H4 (cell line): ENCODE measurements at regions not wholly inside any gene's neighbourhood (a gene's known extent, or its start where the extent isn't known, plus 50 kb on each side); places are given as distances from the start of the nearest gene placed in this dataset.

Experiments used
- DNase-seq: peaks from one replicate; pipeline ENCODE4 v3.0.0-alpha.2; 2015; ENCODE audit warnings: low spot score

- no peak for DNase-seq
Measured at GRCh38 chr1:60598041-60598910, 484.1 kb upstream of the NFIA start.

DNA sequence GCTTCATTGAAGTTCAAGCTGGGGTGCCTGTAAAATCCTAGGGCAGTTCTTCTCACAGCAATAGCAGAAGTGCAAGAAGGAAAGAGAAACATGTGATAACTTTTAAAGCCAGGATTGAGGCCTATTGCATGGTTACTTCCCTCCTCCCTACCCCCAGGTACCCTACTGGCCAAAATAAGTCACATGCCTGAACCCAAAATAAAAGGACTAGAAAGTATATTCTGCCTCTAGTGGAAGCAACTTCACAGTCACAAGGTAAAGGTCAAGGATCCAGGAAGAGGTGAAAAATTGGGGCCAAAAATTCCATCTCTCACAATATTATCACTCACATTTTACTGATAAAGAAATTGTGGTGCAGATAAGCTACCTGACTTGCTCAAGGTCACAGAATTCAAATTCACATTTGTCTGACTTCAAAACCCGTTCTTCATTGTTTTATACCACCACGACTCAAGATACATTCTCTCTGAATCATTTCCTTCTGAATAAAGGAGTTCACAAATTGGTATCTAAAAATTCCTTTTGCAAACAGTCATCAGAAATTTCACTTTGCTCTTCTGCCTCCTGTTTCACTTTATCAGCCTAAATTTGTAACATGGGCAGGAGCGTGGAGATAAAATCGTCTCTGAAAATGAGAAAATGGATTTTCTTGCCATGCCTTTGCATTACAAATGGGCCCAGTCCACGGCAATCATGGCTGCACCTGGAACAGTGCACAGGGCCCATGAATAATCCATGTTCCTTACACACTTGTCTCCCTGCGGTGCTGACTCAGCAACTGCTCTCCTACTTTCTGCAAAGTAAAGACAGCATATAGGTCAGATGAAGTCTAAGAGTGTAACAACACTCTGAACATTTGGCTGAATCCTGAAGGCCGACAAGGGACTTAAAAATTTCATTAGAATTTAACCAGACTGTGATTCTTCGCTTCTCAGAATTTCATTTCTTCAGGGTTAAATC is 485.3 kb upstream of the NFIA start:
- no peak for DNase-seq

DNA sequence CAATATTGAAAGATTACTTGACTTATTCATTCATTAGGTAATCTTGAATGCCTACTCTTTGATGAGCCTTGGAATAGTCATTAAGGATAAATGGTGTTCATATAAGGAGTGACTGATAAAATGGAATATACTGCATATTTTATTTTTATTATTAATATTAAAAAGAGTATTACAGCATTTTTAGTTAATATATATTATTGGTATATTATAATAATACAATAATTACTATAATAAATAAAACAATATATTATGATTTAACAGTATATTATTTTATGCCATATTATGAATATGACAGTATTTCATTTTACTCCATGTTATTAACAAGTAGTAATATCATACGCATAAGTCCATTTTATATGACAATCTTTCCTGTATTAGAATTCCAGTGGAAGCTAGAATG is 490.8 kb upstream of the NFIA start:
- no peak for DNase-seq

- DNase-seq: no peak
Measured at GRCh38 chr1:60589916-60590315, 492.4 kb upstream of the NFIA start.

DNA sequence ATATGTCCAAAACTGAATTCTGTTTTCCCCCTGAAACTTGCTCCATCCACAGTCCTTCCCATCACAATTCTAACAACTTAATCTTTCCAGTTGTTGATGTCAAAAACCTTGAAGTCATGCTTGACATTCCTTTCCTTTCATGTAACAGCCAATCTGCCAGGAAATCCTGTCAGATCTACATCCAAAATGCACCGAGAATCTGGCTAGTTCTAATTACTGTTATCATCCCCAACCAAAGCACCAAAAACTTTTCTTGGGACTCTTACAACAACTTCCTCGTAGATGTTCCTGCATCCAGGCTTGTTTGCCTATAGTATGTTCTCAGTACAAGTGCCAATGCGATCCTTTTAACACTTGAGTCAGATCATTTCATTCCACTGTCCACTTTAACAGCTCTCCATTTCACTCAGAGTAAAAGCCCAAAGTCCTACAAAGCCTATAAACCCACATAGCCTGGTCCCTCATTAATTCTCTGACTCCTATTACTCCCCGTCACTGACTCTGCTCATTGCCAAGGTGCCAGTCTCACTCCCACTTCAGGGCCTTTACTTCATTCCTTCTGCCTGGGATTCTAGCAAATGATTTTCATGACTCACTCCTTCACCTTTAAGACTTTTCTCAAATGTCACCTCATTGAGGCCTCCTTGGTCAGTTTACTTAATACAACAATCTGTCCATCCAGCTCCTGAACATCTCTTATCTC is 493.2 kb upstream of the NFIA start:
- DNase-seq: no peak

DNA sequence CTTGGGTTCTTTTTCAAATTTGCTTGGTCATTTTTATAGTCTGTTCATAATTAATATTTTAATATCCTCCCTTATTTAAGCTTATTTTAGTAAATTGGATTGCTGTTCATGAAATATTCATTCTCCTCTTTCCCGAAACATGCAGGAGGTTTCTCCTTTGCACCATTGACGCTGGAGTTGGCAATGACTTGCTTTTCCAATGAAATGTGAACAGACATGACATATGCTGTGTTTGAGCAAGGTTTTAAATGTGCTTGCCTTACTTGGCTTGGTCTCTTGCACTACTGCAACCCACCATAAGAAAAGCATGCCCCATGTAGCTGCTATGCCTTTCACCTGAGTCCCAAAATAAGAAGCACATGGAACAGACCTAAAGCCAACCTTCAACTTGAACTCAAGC is 498.0 kb upstream of the NFIA start:
- DNase-seq: no peak

DNA sequence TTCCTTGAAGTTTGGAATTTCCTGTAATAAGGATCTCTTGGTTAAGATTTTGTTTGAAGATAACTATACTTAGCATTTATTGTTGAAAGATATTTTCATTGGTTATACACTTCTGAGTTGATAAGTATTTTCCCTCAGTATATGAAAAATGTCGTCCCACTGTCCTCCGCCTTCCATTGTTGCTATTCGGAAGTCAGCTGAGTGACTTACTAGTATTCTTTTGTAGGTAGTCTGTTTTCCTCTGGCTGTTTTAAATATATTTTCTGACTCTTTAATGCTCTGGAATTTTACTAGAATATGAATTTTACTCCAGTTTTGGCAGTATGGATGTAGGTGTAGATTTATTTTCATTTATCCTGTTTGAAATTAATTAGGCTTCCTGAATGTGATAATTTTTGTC is 498.7 kb upstream of the NFIA start:
- no peak for DNase-seq

DNA sequence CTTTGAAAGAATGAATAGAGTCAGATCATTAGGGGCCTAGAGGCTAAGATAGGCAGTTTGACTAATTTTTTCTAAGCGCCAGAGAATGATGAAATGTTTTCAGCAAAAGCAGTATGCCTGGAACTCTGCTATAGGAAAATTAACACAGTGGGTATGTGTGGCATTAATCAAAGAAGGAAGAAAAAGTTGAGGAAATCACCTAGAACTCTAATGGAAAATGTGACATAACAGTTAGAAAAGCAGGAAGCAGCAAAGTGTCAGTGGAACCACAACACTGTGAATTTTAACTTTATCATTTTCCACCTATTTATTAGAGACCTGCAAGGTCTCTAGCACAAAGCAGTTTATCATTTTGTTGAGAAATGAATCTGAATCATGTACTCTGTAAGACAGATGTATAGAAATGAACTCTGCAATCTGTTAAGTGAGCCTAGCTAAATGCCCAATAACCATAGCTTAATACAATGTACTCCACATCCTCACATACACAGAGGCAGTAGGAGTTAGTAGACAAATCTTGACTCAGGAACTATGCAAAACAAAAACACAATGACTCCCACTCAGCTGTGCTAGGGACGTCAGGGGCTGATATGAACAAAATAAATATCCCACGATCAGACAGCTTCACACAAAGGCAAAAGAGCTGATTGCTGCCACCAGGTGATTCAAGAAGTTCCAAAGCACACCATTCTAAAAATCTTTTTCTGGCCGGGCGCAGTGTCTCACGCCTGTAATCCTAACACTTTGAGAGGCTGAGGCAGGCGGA is 500.7 kb upstream of the NFIA start:
- no peak for DNase-seq

DNA sequence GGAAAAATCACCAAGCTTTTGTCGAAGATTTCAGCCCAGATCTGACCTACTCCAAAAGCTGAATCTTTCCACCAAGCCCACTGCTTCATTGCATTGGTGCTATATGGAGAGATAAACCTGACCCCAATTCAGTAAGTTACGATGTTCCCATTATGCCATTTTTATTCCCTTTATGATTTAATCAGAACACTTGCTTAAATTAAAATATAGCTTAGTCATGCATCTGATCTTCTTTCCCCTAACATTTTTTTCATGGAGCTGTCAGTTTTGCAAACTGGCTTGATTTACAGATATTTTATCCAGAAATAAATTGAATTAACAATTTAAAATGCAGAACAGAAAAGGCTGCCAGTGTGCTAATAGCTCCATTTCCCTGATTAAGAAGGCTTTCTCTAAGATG is 503.5 kb upstream of the C1orf87 start:
- no peak for DNase-seq

DNA sequence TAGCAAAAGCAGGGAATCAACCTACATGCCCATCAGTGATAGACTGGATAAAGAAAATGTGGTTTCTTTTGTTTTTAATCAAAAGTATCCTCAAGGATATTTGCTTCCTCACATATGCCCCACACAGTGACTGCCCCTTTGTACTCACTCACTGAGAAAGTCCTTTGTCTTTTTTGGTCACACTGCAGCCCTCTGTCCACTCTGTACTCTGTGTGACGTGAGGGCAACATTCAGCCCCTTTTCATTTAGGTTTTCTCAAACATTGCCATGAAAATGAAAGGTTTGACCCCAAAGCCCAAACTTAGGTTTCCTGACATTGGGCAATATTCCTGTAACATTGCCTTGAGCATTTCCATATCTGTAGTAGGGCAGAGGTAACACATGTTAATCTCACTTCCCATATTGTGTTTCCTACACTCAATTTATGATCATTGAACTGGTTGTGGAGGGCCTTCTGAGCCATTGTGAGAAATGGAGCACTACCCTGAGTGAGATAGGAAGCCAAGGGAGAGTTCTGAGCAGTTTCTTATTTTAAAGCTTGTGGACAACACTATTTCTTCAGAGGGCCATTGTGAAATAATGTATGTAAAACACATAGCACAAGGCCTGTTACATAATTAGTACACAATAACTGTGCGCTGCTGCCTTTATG is 501.9 kb upstream of the C1orf87 start:
- no peak for DNase-seq

- DNase-seq: peak; percentile 38
Measured at GRCh38 chr1:60573726-60574409, 500.3 kb upstream of the C1orf87 start.

DNA sequence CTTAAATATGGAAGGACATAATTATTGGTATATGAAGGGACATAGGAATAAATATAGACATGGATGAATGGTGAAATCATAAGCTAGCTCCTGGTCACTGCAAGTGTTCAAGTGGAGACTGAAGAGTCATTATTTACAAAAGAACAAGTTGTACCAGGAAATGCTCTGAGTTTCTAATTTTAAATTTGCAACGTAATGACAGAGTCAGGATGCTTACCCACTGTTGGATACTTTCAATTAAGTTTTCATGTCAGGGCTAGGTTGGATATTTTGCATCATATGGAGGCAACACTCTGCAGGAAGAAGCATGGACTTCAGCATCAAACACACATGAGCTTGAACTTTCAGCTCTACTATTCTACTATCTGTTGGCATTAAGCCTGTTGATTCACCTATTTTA is 499.6 kb upstream of the C1orf87 start:
- DNase-seq: no peak

DNA sequence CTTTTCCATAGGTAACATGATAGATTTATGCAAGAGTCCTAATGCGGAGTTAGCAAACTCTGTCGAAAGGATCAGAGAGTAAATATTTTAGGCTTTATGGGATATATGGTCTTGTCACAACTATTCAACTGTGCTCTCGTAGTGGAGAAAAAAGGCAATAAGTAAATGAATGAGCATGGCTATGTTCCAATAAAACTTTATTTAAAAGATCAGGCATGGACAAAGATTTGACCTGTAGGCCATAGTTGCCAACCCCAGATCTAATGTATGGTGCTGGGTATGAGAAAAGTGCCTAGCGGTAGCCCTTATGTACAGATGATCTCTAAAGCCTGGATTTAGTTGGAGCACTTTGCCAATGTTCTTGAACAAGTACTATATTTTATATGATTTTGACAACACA is 498.8 kb upstream of the C1orf87 start:
- DNase-seq: no peak

GRCh38 chr1:60571811-60572210 is 498.2 kb upstream of the C1orf87 start:
- no peak for DNase-seq

- no peak for DNase-seq
Measured at GRCh38 chr1:60569189-60569588, 495.6 kb upstream of the C1orf87 start.

DNA sequence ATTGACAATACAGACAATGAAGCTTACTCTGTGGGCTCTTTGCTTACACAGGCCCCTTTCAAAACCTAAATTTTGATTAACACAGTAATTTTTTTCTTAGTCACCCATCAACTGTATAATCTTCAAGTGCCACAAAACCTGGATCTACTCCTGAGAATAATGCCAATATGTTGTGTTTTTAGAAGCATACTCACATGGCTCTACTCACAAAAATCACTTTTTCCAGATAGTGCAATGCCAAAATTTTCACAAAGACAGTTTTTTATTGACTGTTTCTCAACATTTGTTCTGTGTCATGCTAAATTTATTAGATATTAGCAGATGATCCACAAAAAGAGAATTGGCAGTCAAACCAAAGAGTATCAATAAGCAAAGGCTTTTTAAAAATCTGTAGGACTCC is 493.7 kb upstream of the C1orf87 start:
- no peak for DNase-seq

- no peak for DNase-seq
Measured at GRCh38 chr1:60564916-60565750, 491.6 kb upstream of the C1orf87 start.

DNA sequence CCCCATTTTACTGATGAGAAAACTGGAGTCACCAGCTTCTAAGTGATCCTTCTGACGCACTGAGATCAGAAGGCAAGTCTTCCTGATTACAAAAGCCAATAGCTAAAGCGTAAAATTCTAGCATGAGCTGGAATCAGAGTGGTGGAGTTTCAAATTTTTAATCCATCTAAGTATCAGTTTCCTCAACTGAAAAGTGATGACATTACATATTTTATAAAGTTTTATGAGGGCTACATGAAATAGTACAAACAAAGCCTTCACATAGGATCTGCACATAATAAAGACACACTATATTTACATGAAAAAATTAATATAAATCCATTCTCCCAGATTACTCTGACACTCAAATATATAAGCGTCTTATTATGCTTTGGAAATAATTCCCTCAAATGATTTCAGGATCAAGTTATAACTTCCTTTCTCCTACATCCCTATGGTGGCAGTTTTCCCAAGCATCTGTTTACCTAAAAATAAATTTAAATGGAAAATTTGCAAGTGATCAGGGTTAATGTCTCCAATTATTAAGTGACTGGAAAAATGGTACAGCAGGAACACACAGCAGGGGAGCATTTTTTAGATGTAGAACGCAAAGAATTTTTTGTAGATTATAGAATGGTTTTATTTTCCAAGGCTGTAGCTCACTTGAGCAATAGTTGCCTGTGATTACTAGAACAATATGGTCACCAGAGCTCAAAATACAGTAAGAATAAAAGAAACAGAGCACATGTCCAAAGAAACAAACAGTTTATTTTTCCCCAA is 490.4 kb upstream of the C1orf87 start:
- DNase-seq: no peak

- no peak for DNase-seq
Measured at GRCh38 chr1:60562740-60563139, 489.2 kb upstream of the C1orf87 start.
